PC-9 (cell line): ENCODE measurements at regions not wholly inside any gene's neighbourhood (a gene's known extent, or its start where the extent isn't known, plus 50 kb on each side); places are given as distances from the start of the nearest gene placed in this dataset.

ENCODE experiments used
- EZH2 ChIP-seq: fragments of 200-600 bp; sonication (generic); IDR thresholded peaks from 2 replicates; pipeline ENCODE4 v1.8.0; 2017; ENCODE audit warnings: antibody characterized with exemption, low read depth
- TF ChIP-seq, protein P1 (sequence below): fragments of 200-600 bp; sonication (generic); conservative IDR thresholded peaks from 2 replicates; pipeline ENCODE4 v1.6.1; 2017; ENCODE audit warnings: mixed run types, antibody characterized with exemption, mild to moderate bottlenecking, moderate library complexity

DNA sequence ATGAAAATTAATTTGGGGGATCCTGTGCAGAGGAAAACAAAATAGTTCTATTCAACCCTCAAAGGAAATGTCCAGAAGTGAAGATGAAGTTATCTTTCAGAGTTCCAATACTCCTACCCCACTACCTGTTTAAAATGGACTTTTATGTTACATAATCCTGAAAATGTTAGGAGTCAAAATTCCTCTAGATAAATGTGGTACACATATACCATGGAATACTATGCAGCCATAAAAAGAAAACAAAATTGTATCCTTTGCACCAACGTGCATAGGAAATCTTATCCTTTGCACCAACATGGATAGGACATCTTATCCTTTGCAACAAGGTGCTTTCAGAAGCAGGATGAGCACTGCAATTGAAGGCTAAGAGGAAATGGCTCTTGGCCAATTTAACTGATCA is 245.2 kb downstream of the LTN1 start:
- TF ChIP-seq, protein P1, sequence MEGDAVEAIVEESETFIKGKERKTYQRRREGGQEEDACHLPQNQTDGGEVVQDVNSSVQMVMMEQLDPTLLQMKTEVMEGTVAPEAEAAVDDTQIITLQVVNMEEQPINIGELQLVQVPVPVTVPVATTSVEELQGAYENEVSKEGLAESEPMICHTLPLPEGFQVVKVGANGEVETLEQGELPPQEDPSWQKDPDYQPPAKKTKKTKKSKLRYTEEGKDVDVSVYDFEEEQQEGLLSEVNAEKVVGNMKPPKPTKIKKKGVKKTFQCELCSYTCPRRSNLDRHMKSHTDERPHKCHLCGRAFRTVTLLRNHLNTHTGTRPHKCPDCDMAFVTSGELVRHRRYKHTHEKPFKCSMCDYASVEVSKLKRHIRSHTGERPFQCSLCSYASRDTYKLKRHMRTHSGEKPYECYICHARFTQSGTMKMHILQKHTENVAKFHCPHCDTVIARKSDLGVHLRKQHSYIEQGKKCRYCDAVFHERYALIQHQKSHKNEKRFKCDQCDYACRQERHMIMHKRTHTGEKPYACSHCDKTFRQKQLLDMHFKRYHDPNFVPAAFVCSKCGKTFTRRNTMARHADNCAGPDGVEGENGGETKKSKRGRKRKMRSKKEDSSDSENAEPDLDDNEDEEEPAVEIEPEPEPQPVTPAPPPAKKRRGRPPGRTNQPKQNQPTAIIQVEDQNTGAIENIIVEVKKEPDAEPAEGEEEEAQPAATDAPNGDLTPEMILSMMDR: no peak
- no peak for TF ChIP-seq EZH2
